ENCODE measurements at regions not wholly inside any gene's neighbourhood (a gene's known extent, or its start where the extent isn't known, plus 50 kb on each side); places are given as distances from the start of the nearest gene placed in this dataset.

- no peak for DNase-seq
- TF ChIP-seq CTCF (IDR thresholded peaks at IDR 0.05) (no peak), EP300 (IDR thresholded peaks at IDR 0.05) (no peak), POLR2AphosphoS5 (IDR thresholded peaks at IDR 0.05) (no peak)
- intact Hi-C loops (cut with DNase I; ENCODE audit: low total_unique reads), result no loop called here
- Histone ChIP-seq H3K4me3 (no peak overlapping the region), H3K36me3 (no peaks in the 10 kb centered on the region), H3K27me3 (peaks cover 0 to 5% (median 0%) of the 10 kb centered on the region in 3 donors), H3K9me3 (peaks cover 0 to 8% (median 2%) of the 10 kb centered on the region in 4 donors), H3K4me1 (no peaks in the 10 kb centered on the region), H3K27ac (no peak overlapping the region)
- 68 to 85% (median 78%) methylated on average over 1 of the region's 1 CpG for WGBS, 5 donors
These were observed 77.2 kb upstream of the NPTX2 start for GRCh38 chr7:98539865-98540264.

- peaks cover 0 to 12% (median 7%) of the 10 kb centered on the region in 4 donors for H3K9me3 ChIP-seq
- no peaks in the 10 kb centered on the region for H3K27me3 ChIP-seq
- DNase-seq, result no peak
- no peaks in the 10 kb centered on the region for H3K4me1 ChIP-seq
- no peak overlapping the region for H3K4me3 ChIP-seq
- TF ChIP-seq POLR2A (IDR thresholded peaks at IDR 0.05) (no peak), POLR2AphosphoS5 (IDR thresholded peaks at IDR 0.05) (no peak)
- intact Hi-C loops (cut with DNase I; ENCODE audit: low total_unique reads), result no loop called here
- no peak overlapping the region for H3K27ac ChIP-seq
- no peaks in the 10 kb centered on the region for H3K36me3 ChIP-seq
These were observed 80.3 kb upstream of the NPTX2 start for GRCh38 chr7:98536803-98537202.

GRCh38 chr7:98534493-98534892 is 82.6 kb upstream of the NPTX2 start:
- Histone ChIP-seq H3K9me3 (peaks cover 0 to 21% (median 13%) of the 10 kb centered on the region in 4 donors), H3K4me1 (no peaks in the 10 kb centered on the region), H3K36me3 (no peaks in the 10 kb centered on the region), H3K4me3 (no peak overlapping the region), H3K27me3 (no peaks in the 10 kb centered on the region), H3K27ac (no peak overlapping the region)
- no peak for DNase-seq
- intact Hi-C loops (cut with DNase I; ENCODE audit: low total_unique reads), result no loop called here
- no peak for TF ChIP-seq POLR2A (IDR thresholded peaks at IDR 0.05)
- no peak for TF ChIP-seq EP300 (IDR thresholded peaks at IDR 0.05)
- no peak for TF ChIP-seq CTCF (IDR thresholded peaks at IDR 0.05)
- TF ChIP-seq POLR2AphosphoS5 (IDR thresholded peaks at IDR 0.05), result no peak
- WGBS, 5 donors, result 81 to 90% (median 85%) methylated on average over 7 of the region's 7 CpGs

GRCh38 chr7:98531717-98532116 is 85.4 kb upstream of the NPTX2 start:
- H3K4me3 ChIP-seq, result no peak overlapping the region
- no peaks in the 10 kb centered on the region for H3K4me1 ChIP-seq
- no peaks in the 10 kb centered on the region for H3K27me3 ChIP-seq
- TF ChIP-seq EP300 (IDR thresholded peaks at IDR 0.05) (no peak), POLR2AphosphoS5 (IDR thresholded peaks at IDR 0.05) (no peak), CTCF (IDR thresholded peaks at IDR 0.05) (no peak), POLR2A (IDR thresholded peaks at IDR 0.05) (no peak)
- H3K9me3 ChIP-seq, result peaks cover 0 to 21% (median 11%) of the 10 kb centered on the region in 4 donors
- no peaks in the 10 kb centered on the region for H3K36me3 ChIP-seq
- whole genome bisulfite sequencing, 5 donors, result 71 to 75% (median 74%) methylated on average over 3 of the region's 3 CpGs
- intact Hi-C loops (cut with DNase I; ENCODE audit: low total_unique reads), result no loop called here
- DNase-seq, result no peak
- no peak overlapping the region for H3K27ac ChIP-seq

GRCh38 chr7:98528079-98528478 is 89.0 kb upstream of the NPTX2 start:
- H3K4me1 ChIP-seq, result no peaks in the 10 kb centered on the region
- WGBS, 5 donors, result 59 to 76% (median 73%) methylated on average over 8 of the region's 8 CpGs
- H3K27ac ChIP-seq, result no peak overlapping the region
- H3K36me3 ChIP-seq, result no peaks in the 10 kb centered on the region
- no peak for DNase-seq
- intact Hi-C loops (cut with DNase I; ENCODE audit: low total_unique reads), result no loop called here
- H3K4me3 ChIP-seq, result no peak overlapping the region
- TF ChIP-seq POLR2A (IDR thresholded peaks at IDR 0.05) (no peak), CTCF (IDR thresholded peaks at IDR 0.05) (no peak), EP300 (IDR thresholded peaks at IDR 0.05) (no peak), POLR2AphosphoS5 (IDR thresholded peaks at IDR 0.05) (no peak)
- no peaks in the 10 kb centered on the region for H3K27me3 ChIP-seq
- peaks cover 0 to 28% (median 6%) of the 10 kb centered on the region in 4 donors for H3K9me3 ChIP-seq

All from stomach (tissue), 8 donors.